ENCODE measurements at regions not wholly inside any gene's neighbourhood (a gene's known extent, or its start where the extent isn't known, plus 50 kb on each side); places are given as distances from the start of the nearest gene placed in this dataset.

- no peak overlapping the region for H3K4me3 ChIP-seq (ENCODE audit: low read depth, low read length)
- no peak for DNase-seq (ENCODE audit: low read depth)
- TF ChIP-seq POLR2A (IDR thresholded peaks at IDR 0.05; ENCODE audit: extremely low read depth, insufficient read length) (no peak), MYC (IDR thresholded peaks at IDR 0.05; ENCODE audit: low read depth, low read length) (no peak), CTCF (IDR thresholded peaks at IDR 0.05; ENCODE audit: low read depth, low read length) (no peak), MAX (IDR thresholded peaks at IDR 0.05; ENCODE audit: low read depth, low read length) (no peak)
These were observed 361.9 kb downstream of the BCL11B start for GRCh38 chr14:98910061-98910460.

- H3K4me3 ChIP-seq (ENCODE audit: low read depth, low read length): no peak overlapping the region
- no peak for DNase-seq (ENCODE audit: low read depth)
- TF ChIP-seq POLR2A (IDR thresholded peaks at IDR 0.05; ENCODE audit: extremely low read depth, insufficient read length) (no peak), CTCF (IDR thresholded peaks at IDR 0.05; ENCODE audit: low read depth, low read length) (no peak), MYC (IDR thresholded peaks at IDR 0.05; ENCODE audit: low read depth, low read length) (no peak)
These were observed 359.3 kb downstream of the BCL11B start for GRCh38 chr14:98912655-98913054.

GRCh38 chr14:98913967-98914650, 357.9 kb downstream of the BCL11B start:
- no peak overlapping the region for H3K4me3 ChIP-seq (ENCODE audit: low read depth, low read length)
- TF ChIP-seq CTCF (IDR thresholded peaks at IDR 0.05; ENCODE audit: low read depth, low read length): no peak
- no peak for TF ChIP-seq POLR2A (IDR thresholded peaks at IDR 0.05; ENCODE audit: extremely low read depth, insufficient read length)
- TF ChIP-seq MAX (IDR thresholded peaks at IDR 0.05; ENCODE audit: low read depth, low read length): no peak
- no peak for TF ChIP-seq MYC (IDR thresholded peaks at IDR 0.05; ENCODE audit: low read depth, low read length)
- no peak for DNase-seq (ENCODE audit: low read depth)

- no peak for DNase-seq (ENCODE audit: low read depth)
- no peak overlapping the region for H3K4me3 ChIP-seq (ENCODE audit: low read depth, low read length)
- TF ChIP-seq CTCF (IDR thresholded peaks at IDR 0.05; ENCODE audit: low read depth, low read length) (no peak), MYC (IDR thresholded peaks at IDR 0.05; ENCODE audit: low read depth, low read length) (no peak), MAX (IDR thresholded peaks at IDR 0.05; ENCODE audit: low read depth, low read length) (no peak), POLR2A (IDR thresholded peaks at IDR 0.05; ENCODE audit: extremely low read depth, insufficient read length) (no peak)
These were observed 357.1 kb downstream of the BCL11B start for GRCh38 chr14:98914942-98915341.

GRCh38 chr14:98915625-98916024, 356.4 kb downstream of the BCL11B start:
- TF ChIP-seq MYC (IDR thresholded peaks at IDR 0.05; ENCODE audit: low read depth, low read length): no peak
- TF ChIP-seq POLR2A (IDR thresholded peaks at IDR 0.05; ENCODE audit: extremely low read depth, insufficient read length): no peak
- TF ChIP-seq MAX (IDR thresholded peaks at IDR 0.05; ENCODE audit: low read depth, low read length): no peak
- no peak for TF ChIP-seq CTCF (IDR thresholded peaks at IDR 0.05; ENCODE audit: low read depth, low read length)
- no peak overlapping the region for H3K4me3 ChIP-seq (ENCODE audit: low read depth, low read length)
- DNase-seq (ENCODE audit: low read depth): no peak

- no peak for DNase-seq (ENCODE audit: low read depth)
- TF ChIP-seq CTCF (IDR thresholded peaks at IDR 0.05; ENCODE audit: low read depth, low read length) (no peak), POLR2A (IDR thresholded peaks at IDR 0.05; ENCODE audit: extremely low read depth, insufficient read length) (no peak), MYC (IDR thresholded peaks at IDR 0.05; ENCODE audit: low read depth, low read length) (no peak), MAX (IDR thresholded peaks at IDR 0.05; ENCODE audit: low read depth, low read length) (no peak)
- H3K4me3 ChIP-seq (ENCODE audit: low read depth, low read length): no peak overlapping the region
These were observed 356.0 kb downstream of the BCL11B start for GRCh38 chr14:98916036-98916435.

Data from NB4 (cell line).